GM19395 (cell line): ENCODE measurements at regions not wholly inside any gene's neighbourhood (a gene's known extent, or its start where the extent isn't known, plus 50 kb on each side); places are given as distances from the start of the nearest gene placed in this dataset.

Source experiments
- ATAC-seq: cut with Tn5 transposase; IDR thresholded peaks from one replicate; pipeline ENCODE4 v1.9.1; 2021; ENCODE audit warnings: mild to moderate bottlenecking, moderate library complexity; ENCODE audit not compliant: unreplicated experiment

DNA sequence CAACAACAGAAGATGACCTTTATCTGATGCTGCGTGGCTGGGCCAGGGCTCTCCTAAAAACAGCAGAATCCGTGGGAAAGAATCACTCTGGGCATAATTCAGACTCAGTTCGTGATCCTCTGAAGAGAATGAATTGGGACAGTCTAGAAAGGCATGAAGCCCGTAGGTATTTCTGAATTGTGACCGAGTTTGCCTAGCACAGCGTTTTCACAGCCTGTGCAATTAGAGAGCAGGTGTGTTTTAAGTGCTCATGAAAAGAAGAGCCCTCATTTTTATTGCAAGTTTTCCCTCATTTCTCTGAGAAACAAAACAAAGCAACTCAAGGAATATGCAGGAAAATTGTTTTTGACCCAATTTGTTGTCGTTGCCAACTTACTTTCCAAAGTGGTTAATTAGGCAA lies 366.2 kb downstream of the WDR11 start:
- no peak for ATAC-seq

DNA sequence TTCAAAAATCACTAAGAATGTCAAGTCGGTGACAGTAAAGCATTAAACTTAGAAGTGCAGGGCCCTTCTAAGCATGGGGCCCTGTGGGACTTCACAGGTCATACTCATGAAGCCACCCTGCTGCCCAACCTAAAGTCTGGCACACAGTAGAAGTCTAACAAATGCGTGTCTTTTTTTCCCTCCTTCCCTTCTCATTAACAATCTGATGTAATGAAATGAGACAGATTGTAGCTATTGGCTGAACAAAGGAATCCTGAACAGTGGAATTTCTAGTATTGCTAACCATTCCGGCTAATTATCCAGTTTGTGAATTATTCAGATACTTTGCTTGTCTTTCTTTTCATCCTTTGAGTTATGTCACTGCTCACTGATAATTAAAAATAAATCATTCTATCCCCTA lies 369.9 kb downstream of the WDR11 start:
- no peak for ATAC-seq

- no peak for ATAC-seq
These were observed 370.8 kb downstream of the WDR11 start for GRCh38 chr10:121221991-121222390.

DNA sequence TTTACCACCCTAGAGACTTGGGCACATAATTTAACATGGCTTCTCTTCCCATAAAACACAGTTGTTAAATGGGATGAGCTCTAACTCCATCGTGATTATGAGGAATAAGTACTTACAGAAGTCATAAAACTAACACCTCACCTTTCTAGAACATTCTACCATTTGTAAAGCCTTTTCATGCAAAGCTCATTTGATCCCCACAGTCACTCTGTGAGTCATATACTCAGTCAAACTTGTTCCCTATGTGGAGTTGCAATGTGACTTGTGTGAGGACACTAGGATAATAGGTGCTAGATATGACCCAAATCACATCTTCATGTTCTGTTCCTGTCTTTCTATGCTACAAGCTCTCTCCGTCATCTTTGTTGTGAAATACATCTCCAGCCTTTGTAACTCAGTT lies 371.7 kb downstream of the WDR11 start:
- no peak for ATAC-seq

DNA sequence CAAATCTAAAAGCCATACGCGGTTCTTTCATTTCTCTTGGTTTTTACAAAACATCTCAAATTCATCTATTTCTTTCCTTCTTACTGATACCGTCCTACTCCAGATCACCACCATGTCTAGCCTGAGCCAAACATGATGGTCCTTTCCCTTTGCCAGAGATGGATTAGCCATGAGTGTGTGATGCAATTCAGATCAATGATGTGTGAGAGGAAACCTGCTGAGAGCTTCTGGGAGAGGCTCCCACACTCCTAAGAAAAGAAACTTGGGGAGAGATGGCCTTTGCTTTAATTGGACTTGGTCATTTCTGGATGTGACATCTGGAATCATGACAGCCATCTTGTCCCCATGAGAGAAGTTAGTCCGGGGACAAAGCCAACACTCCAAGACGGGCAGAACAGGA lies 367.2 kb downstream of the FGFR2 start:
- no peak for ATAC-seq

DNA sequence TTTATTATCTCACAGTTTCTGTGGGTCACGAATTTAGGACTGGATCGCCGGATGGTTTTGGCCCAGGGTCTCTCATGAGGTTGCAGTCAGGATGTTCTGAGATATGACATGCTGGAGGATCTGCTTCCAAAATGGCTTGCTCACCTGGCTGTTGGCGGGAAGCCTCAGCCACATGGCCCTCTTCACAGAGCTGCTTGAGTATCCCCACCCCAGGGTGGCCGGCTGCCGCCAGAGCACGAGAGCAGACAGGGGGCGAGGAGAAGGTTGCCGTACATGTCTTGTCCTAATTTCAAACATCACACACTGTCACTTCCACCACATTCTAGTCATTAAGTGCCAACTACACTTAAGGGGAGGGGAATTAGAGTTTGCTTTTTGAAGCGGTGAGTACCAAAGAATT lies 365.8 kb downstream of the FGFR2 start:
- ATAC-seq = no peak

DNA sequence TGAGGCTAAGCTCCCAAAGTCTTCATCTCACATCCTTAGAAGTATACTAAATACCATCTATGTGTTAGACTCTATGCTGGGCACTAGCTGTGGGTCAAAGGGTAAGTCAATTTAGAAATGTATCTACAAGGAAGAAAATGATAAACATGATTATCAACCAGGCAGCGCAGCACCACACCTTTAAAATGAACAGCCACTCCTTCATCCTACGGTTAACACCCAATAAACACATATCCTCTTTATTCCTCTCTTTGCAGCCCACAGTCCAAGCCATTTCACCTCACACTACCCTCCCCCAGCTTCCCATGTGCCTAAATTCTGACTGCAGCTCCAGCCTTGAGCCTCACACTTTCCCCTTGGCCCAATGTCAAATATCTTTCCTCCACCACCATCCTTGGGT lies 362.6 kb downstream of the FGFR2 start:
- ATAC-seq = no peak

DNA sequence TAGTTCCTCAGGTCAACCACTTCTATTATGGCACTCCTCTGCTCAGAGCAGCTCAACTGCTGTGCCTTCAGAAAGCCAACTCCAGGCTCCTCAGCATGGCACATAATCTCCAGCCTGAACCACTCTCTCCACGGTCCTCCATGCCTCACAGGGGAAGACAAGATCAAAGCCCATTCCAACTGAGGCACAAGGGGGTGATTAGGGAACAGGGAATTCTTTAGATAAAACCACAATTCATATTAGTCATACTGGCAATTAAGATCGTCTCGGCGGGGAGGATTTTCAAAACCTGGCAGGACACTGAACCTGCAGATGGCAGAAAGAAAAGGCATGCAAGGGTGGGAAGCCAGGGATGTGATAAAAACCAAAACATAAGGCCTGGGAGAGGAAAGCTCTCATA lies 361.6 kb downstream of the FGFR2 start:
- ATAC-seq = no peak

DNA sequence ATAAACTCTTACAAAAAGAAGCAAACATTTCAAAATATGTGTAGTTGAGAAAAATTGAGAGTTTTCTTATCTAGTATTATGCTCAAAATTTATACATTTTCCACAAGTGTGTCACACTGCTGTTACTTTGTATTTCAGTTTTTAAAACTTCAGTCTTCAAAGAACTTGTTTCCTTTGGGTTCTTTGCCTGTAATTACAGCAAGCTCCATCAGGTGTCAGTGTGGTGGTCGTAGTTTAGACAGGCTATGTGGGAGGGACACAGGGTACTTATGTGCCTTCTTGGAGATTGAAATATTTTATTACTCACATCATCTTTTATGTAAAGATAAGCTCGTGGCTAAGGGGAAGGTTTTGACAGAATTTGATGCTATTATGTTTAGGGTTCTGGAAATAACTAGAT lies 360.5 kb downstream of the FGFR2 start:
- no peak for ATAC-seq

DNA sequence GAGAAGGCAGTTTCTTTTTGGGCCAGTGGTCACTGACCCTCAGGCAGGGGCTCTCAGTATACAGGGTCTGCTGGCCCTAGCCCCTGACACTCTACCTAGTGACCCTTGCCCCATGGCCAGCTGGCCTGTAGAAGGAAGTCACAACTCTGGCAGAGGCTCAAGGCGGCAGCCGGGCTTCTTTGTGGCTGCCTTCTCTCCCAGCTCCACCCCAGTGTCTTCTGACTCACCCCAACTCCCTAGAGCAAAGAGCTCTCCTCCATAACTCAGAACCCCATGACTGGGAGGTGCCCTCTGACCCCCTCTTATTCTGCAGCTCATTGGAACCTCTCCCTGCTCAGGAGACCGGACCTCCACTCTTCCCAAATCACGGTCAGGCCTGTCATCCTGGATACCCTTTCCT lies 358.2 kb downstream of the FGFR2 start:
- ATAC-seq = no peak

DNA sequence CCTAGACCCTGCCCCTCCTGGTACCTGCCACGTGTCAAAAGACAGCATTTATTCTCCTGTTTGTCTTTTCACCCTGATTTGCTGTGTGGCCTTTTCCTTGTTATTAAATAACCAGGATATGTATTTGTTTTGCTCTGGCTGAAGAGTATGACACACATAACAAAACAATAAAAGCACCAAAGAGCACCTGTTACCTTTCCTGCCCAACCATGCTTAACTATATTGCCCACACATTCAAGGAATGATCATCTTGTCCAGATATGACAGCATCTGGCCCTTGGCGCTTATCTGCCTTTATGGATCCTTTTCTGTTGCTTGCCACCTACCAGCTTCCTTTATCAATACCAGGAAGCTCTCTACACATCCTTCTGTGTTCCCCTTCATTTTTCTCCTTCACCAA lies 357.7 kb downstream of the FGFR2 start:
- ATAC-seq = no peak

- no peak for ATAC-seq
These were observed 356.9 kb downstream of the FGFR2 start for GRCh38 chr10:121241337-121241736.

- no peak for ATAC-seq
These were observed 355.3 kb downstream of the FGFR2 start for GRCh38 chr10:121242741-121243608.

DNA sequence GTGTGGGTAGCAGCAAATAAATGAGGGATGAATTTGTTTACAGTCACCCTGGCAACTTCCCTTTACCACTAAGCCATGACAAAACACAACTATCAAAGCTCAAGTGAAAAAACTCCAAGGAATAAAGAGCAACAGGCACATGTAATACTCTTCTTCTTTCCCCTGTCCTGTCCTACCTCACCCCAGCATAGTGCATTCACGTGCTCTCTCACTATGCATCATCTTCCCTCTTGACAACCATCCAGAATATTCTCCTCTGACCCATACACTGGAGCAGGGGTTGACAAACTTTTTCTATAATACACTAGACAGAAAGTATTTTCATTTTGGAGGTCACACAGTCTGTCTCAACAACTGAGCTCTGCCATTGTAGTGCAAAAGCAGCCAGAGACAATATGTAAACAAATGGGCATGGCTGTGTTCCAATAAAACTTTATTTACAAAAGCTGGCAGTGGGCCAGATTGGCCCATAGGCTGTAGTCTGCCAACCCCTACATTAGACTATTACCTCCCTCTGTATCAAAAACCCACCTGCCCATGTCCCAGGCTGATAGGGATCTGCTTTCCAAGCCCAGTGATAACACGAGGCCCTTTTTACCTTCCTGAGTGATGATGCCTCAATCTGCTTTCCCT lies 354.5 kb downstream of the FGFR2 start:
- ATAC-seq = no peak

DNA sequence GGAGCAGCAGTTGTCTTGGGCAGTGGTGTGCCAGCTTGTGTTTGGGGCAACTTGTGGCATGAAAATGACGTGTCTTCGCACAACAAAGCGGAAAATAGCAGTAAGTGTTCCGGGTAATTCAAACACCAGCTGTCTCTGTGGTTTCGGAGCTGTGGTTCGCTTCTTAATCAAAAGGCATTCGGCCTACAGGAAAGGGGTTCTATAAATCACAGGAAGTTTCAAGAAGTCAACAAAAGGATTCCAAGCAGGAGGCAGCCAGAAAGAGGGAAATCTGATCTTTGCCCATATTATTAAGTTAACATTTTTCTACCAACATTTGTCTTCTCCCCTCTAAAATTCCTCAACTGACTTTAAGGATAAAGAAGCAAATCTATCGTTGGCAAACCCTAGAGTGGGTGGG lies 353.4 kb downstream of the FGFR2 start:
- ATAC-seq = no peak

DNA sequence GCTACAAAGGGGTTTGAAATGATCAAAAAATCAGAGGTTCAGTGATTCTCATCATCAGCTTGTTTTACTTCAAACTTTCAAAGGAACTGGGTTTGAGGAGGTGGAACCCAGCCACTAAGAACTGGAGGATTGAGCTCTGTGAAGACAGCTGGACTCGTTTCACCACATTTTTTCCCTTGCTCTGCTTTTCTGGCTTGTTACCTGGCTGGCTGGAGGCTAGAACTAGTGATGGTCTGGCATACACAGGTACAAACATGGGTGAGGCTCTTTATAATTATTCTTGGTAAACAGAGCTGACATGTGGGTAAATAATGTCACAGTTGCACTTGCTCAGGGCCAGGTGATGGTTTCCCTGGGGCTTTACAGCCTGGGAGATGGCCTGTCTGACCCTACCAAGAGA lies 352.5 kb downstream of the FGFR2 start:
- ATAC-seq = no peak

- ATAC-seq = no peak
These were observed 350.0 kb downstream of the FGFR2 start for GRCh38 chr10:121248266-121248665.

DNA sequence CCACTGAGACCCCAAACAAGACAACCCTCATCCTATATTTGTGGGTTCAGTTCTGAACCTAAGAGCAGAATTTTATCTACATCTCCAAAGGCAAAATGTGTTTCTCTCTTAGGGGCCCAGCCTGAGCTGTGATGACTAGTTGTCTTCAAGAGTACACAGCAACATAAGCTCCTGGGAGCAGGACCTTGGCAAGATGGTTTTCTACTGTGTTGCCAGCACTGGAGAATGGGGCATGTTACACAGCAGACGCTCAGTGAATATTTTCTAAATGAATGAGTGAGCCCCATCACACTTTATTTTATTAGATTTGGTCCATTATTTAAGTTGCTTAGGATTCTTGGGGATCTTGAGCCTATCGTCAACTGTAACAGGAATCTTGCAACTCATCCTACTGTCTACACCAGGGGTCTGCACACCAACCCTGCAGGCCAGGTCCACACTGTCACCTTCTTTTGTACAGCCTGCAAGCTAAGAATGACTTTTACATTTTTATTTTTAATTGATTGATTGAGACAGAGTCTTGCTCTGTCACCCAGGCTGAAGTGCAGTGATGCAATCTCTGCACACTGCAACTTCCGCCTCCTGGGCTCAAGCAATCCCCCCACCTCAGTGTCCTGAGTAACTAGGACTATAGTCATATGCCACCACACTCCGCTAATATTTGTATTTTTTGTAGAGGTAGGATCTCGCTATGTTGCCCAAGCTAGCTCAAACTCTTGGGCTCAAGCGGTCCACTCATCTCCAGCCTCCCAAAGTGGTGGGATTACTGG lies 347.1 kb downstream of the FGFR2 start:
- no peak for ATAC-seq

DNA sequence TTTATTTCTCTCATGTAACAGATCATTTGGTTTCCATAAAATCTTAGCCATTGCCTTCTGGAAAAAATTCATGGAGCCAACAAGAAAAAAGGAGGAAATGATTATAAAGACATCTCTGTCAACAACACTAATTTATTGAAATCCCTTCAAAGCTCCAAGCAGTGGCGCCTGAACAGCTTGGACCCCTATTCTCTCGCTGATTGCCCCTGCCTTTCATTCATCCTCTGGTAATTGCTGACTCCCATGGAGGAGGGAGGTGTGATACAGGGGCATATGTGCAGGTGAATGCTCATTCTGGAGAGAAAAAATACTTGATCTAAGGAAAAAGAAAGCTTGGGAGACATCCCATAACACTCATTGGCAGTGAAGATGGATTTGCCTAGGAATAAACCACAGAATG lies 345.5 kb downstream of the FGFR2 start:
- ATAC-seq = no peak

GRCh38 chr10:121260377-121260776 lies 337.9 kb downstream of the FGFR2 start:
- ATAC-seq = no peak

DNA sequence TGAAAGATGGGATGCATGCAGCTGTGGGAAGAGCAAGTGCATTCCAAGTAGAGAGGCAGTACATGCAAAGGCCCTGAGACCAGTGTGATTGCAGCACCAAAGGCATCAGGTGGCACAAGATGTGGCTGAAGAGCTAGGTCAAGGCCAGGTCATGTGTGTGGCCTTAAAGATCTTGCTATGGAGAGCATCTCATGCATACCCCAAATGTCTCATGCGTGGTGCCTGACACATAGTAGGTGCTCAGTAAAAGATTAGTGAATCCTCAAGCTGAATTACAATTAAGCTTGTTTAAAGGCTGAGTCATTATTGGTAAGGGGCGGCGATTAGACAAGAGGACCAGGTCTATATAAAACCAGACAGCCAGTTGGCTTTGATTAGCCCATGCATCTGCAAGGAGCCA lies 336.6 kb downstream of the FGFR2 start:
- no peak for ATAC-seq
